SK-N-SH (cell line): ENCODE measurements at regions not wholly inside any gene's neighbourhood (a gene's known extent, or its start where the extent isn't known, plus 50 kb on each side); places are given as distances from the start of the nearest gene placed in this dataset.

Experiments
- CTCF ChIP-seq: fragments of 200-600 bp; sonication (generic); IDR thresholded peaks from 2 replicates; pipeline ENCODE4 v1.6.1; 2017; ENCODE audit warnings: antibody characterized with exemption, mild to moderate bottlenecking, moderate library complexity
- ELF1 ChIP-seq: IDR thresholded peaks from 2 replicates; pipeline ENCODE4 v1.4.0; 2012
- EP300 ChIP-seq, 2 experiments: IDR thresholded peaks; 2 replicates each; pipeline versions ENCODE4 v1.4.0 to v1.6.1; 2012; ENCODE audit warnings: borderline replicate concordance in 1 of 2, low read depth in 1 of 2, low read length in 1 of 2
- GATA2 ChIP-seq: sonication (generic); formaldehyde crosslinking; IDR thresholded peaks from 2 replicates; pipeline ENCODE4 v1.5.0; 2020; ENCODE audit warnings: mild to moderate bottlenecking, missing genetic modification reagents
- NFIC ChIP-seq: IDR thresholded peaks from 2 replicates; pipeline ENCODE4 v1.4.0; 2012; ENCODE audit warnings: borderline replicate concordance
- POLR2AphosphoS5 ChIP-seq: IDR thresholded peaks from 2 replicates; pipeline ENCODE4 v1.6.1; 2012; ENCODE audit warnings: low read depth, low read length
- TAF1 ChIP-seq: IDR thresholded peaks from 2 replicates; pipeline ENCODE4 v1.6.1; 2012; ENCODE audit warnings: low read depth, mild to moderate bottlenecking, low read length, moderate library complexity, borderline replicate concordance
- YY1 ChIP-seq: IDR thresholded peaks from 2 replicates; pipeline ENCODE4 v1.4.0; 2012; ENCODE audit warnings: low read depth, mild to moderate bottlenecking

- TF ChIP-seq CTCF (no peak), ELF1 (no peak), YY1 (no peak), POLR2AphosphoS5 (no peak), TAF1 (no peak), GATA2 (no peak), EP300 (IDR thresholded peaks at IDR 0.05; ENCODE audit: borderline replicate concordance in 1 of 2, low read depth in 1 of 2, low read length in 1 of 2) (no peak), NFIC (no peak)
These were observed 434.8 kb downstream of the RAB38 start for GRCh38 chr11:87740451-87740850.
